Liver (tissue), 8 donors: ENCODE measurements at regions not wholly inside any gene's neighbourhood (a gene's known extent, or its start where the extent isn't known, plus 50 kb on each side); places are given as distances from the start of the nearest gene placed in this dataset.

Experiments
- DNase-seq: peaks from one replicate; pipeline ENCODE4 v3.0.0-alpha.2; 2017; ENCODE audit warnings: low spot score
- H3K27ac ChIP-seq, 2 donors: one replicate each; pipeline ENCODE4 v1.7.0; 2013; ENCODE audit warnings: inconsistent platforms in 2 of 2, low read length in 2 of 2, control low read depth in 1 of 2, low read depth in 1 of 2, mild to moderate bottlenecking in 1 of 2
- H3K27me3 ChIP-seq, 4 donors: one replicate each; pipeline versions ENCODE4 v1.6.1 to v1.7.0; 2013; ENCODE audit warnings: low read length in 3 of 4, inconsistent platforms in 1 of 4, mild to moderate bottlenecking in 1 of 4, moderate library complexity in 1 of 4; ENCODE audit not compliant: control insufficient read depth in 4 of 4, insufficient read depth in 4 of 4
- H3K36me3 ChIP-seq, 4 donors: one replicate each; pipeline versions ENCODE4 v1.6.1 to v1.7.0; 2013; ENCODE audit warnings: low read length in 3 of 4, mild to moderate bottlenecking in 3 of 4, low read depth in 1 of 4, moderate library complexity in 1 of 4; ENCODE audit not compliant: control insufficient read depth in 4 of 4, insufficient read depth in 3 of 4
- H3K4me1 ChIP-seq, 4 donors: one replicate each; pipeline versions ENCODE4 v1.6.1 to v1.7.0; 2013; ENCODE audit warnings: low read length in 3 of 4, mild to moderate bottlenecking in 3 of 4, moderate library complexity in 1 of 4; ENCODE audit not compliant: control insufficient read depth in 4 of 4, insufficient read depth in 4 of 4
- H3K4me3 ChIP-seq, 3 donors: one replicate each; pipeline versions ENCODE4 v1.6.1 to v1.7.0; 2013; ENCODE audit warnings: low read length in 3 of 3, control low read depth in 1 of 3, low read depth in 1 of 3, mild to moderate bottlenecking in 1 of 3
- H3K9ac ChIP-seq, 2 donors: one replicate each; pipeline ENCODE4 v1.7.0; 2013; ENCODE audit warnings: low read length in 2 of 2, mild to moderate bottlenecking in 2 of 2, moderate library complexity in 2 of 2, control low read depth in 1 of 2, low read depth in 1 of 2
- H3K9me3 ChIP-seq, 4 donors: one replicate each; pipeline versions ENCODE4 v1.6.1 to v1.7.0; 2013; ENCODE audit warnings: low read length in 3 of 4; ENCODE audit not compliant: control insufficient read depth in 4 of 4
- EGR1 ChIP-seq, 2 donors: IDR thresholded peaks; 2 replicates each; pipeline ENCODE4 v1.6.1; 2016 to 2018; ENCODE audit warnings: antibody characterized with exemption in 2 of 2, low read depth in 2 of 2
- FOXA1 ChIP-seq: IDR thresholded peaks from 2 replicates; pipeline ENCODE4 v1.6.1; 2016; ENCODE audit warnings: antibody characterized with exemption
- FOXA2 ChIP-seq: IDR thresholded peaks from 2 replicates; pipeline ENCODE4 v1.6.1; 2016; ENCODE audit warnings: antibody characterized with exemption
- GABPA ChIP-seq, 2 donors: IDR thresholded peaks in 1 of 2; conservative IDR thresholded peaks in 1 of 2; 2 replicates each; pipeline ENCODE4 v1.6.1; 2016; ENCODE audit warnings: antibody characterized with exemption in 2 of 2, mild to moderate bottlenecking in 1 of 2, moderate library complexity in 1 of 2
- HNF4A ChIP-seq, 2 donors: conservative IDR thresholded peaks; 2 replicates each; pipeline ENCODE4 v1.6.1; 2016; ENCODE audit warnings: antibody characterized with exemption in 2 of 2, mild to moderate bottlenecking in 2 of 2
- HNF4G ChIP-seq: IDR thresholded peaks from 2 replicates; pipeline ENCODE4 v1.6.1; 2016; ENCODE audit warnings: antibody characterized with exemption
- SP1 ChIP-seq: IDR thresholded peaks from 2 replicates; pipeline ENCODE4 v1.6.1; 2018; ENCODE audit warnings: antibody characterized with exemption, mild to moderate bottlenecking
- TAF1 ChIP-seq: conservative IDR thresholded peaks from 2 replicates; pipeline ENCODE4 v1.6.1; 2016; ENCODE audit warnings: antibody characterized with exemption, mild to moderate bottlenecking
- ZBTB33 ChIP-seq: IDR thresholded peaks from 2 replicates; pipeline ENCODE4 v1.6.1; 2016; ENCODE audit warnings: antibody characterized with exemption
- WGBS: extraction: QIAGEN DNeasy Blood & Tissue Kit; methylation state at CpG from one replicate; pipeline ENCODE4 v1.1.7; 2013; 5-methylcytosine and 5-hydroxymethylcytosine counted together
- TF ChIP-seq, protein P1 (sequence below): IDR thresholded peaks from 2 replicates; pipeline ENCODE4 v1.6.1; 2016; ENCODE audit warnings: antibody characterized with exemption
- TF ChIP-seq, protein P2 (sequence below): fragments of 150-350 bp; IDR thresholded peaks from 2 replicates; pipeline ENCODE4 v1.5.1; 2017; ENCODE audit warnings: improper control_type of control experiment, low read depth, low read length; ENCODE audit not compliant: missing input control
- TF ChIP-seq, protein P3 (sequence below): IDR thresholded peaks from 2 replicates; pipeline ENCODE4 v1.6.1; 2016; ENCODE audit warnings: antibody characterized with exemption
- donor health status: healthy.
- donor health status: healthy.
- donor health status: healthy.
- donor health status: healthy.
- donor health status: healthy.

DNA sequence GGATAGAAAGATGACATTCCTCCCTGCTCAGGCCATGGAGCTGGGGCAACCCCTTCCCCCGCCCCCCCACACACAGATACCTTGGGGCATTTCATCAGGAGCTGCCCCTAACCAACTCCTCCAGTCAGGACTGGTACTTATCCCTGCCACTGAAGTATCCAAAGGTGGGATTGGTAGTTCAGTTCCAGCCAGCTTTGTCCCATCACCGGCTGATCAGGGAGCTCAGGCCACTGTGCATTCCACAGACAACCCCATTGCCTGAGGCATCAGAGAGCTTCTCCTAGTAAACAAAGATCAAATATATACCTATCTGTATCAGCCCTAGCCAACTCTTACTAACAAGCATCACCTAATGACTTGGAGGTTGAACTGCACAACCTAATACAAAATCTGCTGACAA, 218.2 kb upstream of the FMR1 start:
- no peak for DNase-seq
- no peaks in the 10 kb centered on the region for H3K27me3 ChIP-seq
- no peak overlapping the region for H3K4me3 ChIP-seq
- no peak overlapping the region for H3K9ac ChIP-seq
- H3K4me1 ChIP-seq, result no peaks in the 10 kb centered on the region
- no peak overlapping the region for H3K27ac ChIP-seq
- TF ChIP-seq HNF4G, result no peak
- no peak for TF ChIP-seq FOXA2
- TF ChIP-seq FOXA1, result no peak
- no peak for TF ChIP-seq EGR1 (IDR thresholded peaks at IDR 0.05; ENCODE audit: low read depth in 2 of 2)
- no peak for TF ChIP-seq SP1
- TF ChIP-seq TAF1, result no peak
- no peak for TF ChIP-seq HNF4A (conservative IDR thresholded peaks at IDR 0.05)
- TF ChIP-seq, protein P1, sequence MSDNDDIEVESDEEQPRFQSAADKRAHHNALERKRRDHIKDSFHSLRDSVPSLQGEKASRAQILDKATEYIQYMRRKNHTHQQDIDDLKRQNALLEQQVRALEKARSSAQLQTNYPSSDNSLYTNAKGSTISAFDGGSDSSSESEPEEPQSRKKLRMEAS, result no peak
- TF ChIP-seq, protein P2, sequence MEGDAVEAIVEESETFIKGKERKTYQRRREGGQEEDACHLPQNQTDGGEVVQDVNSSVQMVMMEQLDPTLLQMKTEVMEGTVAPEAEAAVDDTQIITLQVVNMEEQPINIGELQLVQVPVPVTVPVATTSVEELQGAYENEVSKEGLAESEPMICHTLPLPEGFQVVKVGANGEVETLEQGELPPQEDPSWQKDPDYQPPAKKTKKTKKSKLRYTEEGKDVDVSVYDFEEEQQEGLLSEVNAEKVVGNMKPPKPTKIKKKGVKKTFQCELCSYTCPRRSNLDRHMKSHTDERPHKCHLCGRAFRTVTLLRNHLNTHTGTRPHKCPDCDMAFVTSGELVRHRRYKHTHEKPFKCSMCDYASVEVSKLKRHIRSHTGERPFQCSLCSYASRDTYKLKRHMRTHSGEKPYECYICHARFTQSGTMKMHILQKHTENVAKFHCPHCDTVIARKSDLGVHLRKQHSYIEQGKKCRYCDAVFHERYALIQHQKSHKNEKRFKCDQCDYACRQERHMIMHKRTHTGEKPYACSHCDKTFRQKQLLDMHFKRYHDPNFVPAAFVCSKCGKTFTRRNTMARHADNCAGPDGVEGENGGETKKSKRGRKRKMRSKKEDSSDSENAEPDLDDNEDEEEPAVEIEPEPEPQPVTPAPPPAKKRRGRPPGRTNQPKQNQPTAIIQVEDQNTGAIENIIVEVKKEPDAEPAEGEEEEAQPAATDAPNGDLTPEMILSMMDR, result no peak
- TF ChIP-seq ZBTB33, result no peak
- TF ChIP-seq, protein P3, sequence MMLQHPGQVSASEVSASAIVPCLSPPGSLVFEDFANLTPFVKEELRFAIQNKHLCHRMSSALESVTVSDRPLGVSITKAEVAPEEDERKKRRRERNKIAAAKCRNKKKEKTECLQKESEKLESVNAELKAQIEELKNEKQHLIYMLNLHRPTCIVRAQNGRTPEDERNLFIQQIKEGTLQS, result no peak
- WGBS, result 58% methylated on average over 2 of the region's 2 CpGs
- no peaks in the 10 kb centered on the region for H3K36me3 ChIP-seq
- peaks cover 0 to 5% (median under 1%) of the 10 kb centered on the region in 4 donors for H3K9me3 ChIP-seq

GRCh38 chrX:147699061-147699460, 212.7 kb upstream of the FMR1 start:
- H3K4me3 ChIP-seq, result no peak overlapping the region
- TF ChIP-seq FOXA2, result no peak
- TF ChIP-seq HNF4G, result no peak
- no peak for TF ChIP-seq HNF4A (conservative IDR thresholded peaks at IDR 0.05)
- H3K9ac ChIP-seq, result no peak overlapping the region
- DNase-seq, result no peak
- H3K27ac ChIP-seq, result no peak overlapping the region
- no peaks in the 10 kb centered on the region for H3K27me3 ChIP-seq
- H3K9me3 ChIP-seq, result no peaks in the 10 kb centered on the region
- WGBS, result 22% methylated on average over 2 of the region's 2 CpGs
- H3K36me3 ChIP-seq, result no peaks in the 10 kb centered on the region
- H3K4me1 ChIP-seq, result no peaks in the 10 kb centered on the region

DNA sequence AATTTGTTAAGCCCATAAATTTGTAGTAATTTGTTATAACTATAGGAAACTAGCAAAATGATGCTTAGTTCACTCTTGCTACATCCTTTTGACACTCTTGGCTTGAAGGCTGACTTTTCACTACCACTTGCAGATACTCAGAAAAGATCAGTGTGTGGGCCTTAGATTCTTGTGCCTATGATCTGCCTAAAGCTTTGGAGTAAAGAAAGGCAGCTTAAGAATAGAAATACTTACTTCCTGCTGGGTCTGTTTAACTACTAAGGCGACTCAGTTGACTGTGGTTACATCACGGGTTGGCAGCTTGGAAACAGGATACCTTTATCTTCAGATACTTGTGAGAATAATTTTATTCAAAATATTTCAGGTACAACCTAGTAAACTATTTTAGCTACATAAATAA, 201.4 kb upstream of the FMR1 start:
- 55% methylated on average over 2 of the region's 2 CpGs for WGBS
- no peaks in the 10 kb centered on the region for H3K36me3 ChIP-seq
- no peaks in the 10 kb centered on the region for H3K4me1 ChIP-seq
- DNase-seq, result no peak
- no peak for TF ChIP-seq GABPA (IDR thresholded peaks at IDR 0.05 in 1 of 2, conservative IDR thresholded peaks at IDR 0.05 in 1 of 2)
- TF ChIP-seq ZBTB33, result no peak
- no peak overlapping the region for H3K4me3 ChIP-seq
- no peaks in the 10 kb centered on the region for H3K9me3 ChIP-seq
- H3K27me3 ChIP-seq, result no peaks in the 10 kb centered on the region
- H3K27ac ChIP-seq, result no peak overlapping the region
- H3K9ac ChIP-seq, result no peak overlapping the region
